HEK293 (cell line): ENCODE measurements at regions not wholly inside any gene's neighbourhood (a gene's known extent, or its start where the extent isn't known, plus 50 kb on each side); places are given as distances from the start of the nearest gene placed in this dataset.

Experiments
- CTCF ChIA-PET: fragments of 350-600 bp; formaldehyde crosslinking; extraction: SDS; loops from one replicate; lab custom pipeline; 2021; ENCODE audit warnings: antibody characterized with exemption; lab: Yijun Ruan, JAX
- POLR2A ChIA-PET: fragments of 300-600 bp; formaldehyde crosslinking; extraction: SDS; loops from one replicate; lab custom pipeline; 2020; ENCODE audit warnings: antibody characterized with exemption, inconsistent platforms; lab: Yijun Ruan, JAX
- H3K27ac ChIP-seq: fragments of 200-500 bp; sonication (Bioruptor generic); 2 replicates; pipeline ENCODE4 v1.5.1; 2014; ENCODE audit warnings: low read depth, low read length, control low read depth, inconsistent platforms; ENCODE audit errors: extremely low read depth
- H3K36me3 ChIP-seq, 2 experiments: fragments of 200-500 bp in 1 of 2; sonication (Bioruptor generic) in 1 of 2; 1 replicate in 1 of 2; 2 replicates in 1 of 2; pipeline ENCODE4 v1.5.1; 2014 to 2017; ENCODE audit warnings: inconsistent platforms in 2 of 2, low read length in 2 of 2; ENCODE audit not compliant: control insufficient read depth in 2 of 2, insufficient read depth in 1 of 2
- H3K4me1 ChIP-seq: fragments of 200-500 bp; sonication (Bioruptor generic); 2 replicates; pipeline ENCODE4 v1.5.1; 2014; ENCODE audit warnings: mild to moderate bottlenecking, low read length, inconsistent platforms; ENCODE audit not compliant: control insufficient read depth, insufficient read depth
- H3K4me3 ChIP-seq: 2 replicates; pipeline ENCODE4 v1.5.1; 2011; ENCODE audit warnings: low read depth, mild to moderate bottlenecking, control low read depth, low read length, moderate library complexity
- H3K9me3 ChIP-seq: fragments of 200-500 bp; sonication (Bioruptor generic); 2 replicates; pipeline ENCODE4 v1.5.1; 2014; ENCODE audit warnings: low read depth, low read length, inconsistent platforms; ENCODE audit not compliant: control insufficient read depth, insufficient read depth
- IKZF3 ChIP-seq: fragments of 450-650 bp; IDR thresholded peaks from 2 replicates; pipeline ENCODE4 v1.5.0; 2018; ENCODE audit warnings: missing biosample characterization, mild to moderate bottlenecking, missing genetic modification characterization, moderate library complexity
- KLF7 ChIP-seq: fragments of 450-650 bp; formaldehyde crosslinking; IDR thresholded peaks from 2 replicates; pipeline ENCODE4 v1.5.1; 2016; ENCODE audit warnings: missing biosample characterization, missing genetic modification characterization, borderline replicate concordance
- MYNN ChIP-seq: fragments of 450-650 bp; formaldehyde crosslinking; IDR thresholded peaks from 2 replicates; pipeline ENCODE4 v1.5.1; 2016; ENCODE audit warnings: missing biosample characterization, missing genetic modification characterization, borderline replicate concordance
- OSR2 ChIP-seq: fragments of 450-650 bp; formaldehyde crosslinking; IDR thresholded peaks from 2 replicates; pipeline ENCODE4 v1.5.1; 2016; ENCODE audit warnings: missing biosample characterization, missing genetic modification characterization
- SP2 ChIP-seq: fragments of 450-650 bp; formaldehyde crosslinking; IDR thresholded peaks from 2 replicates; pipeline ENCODE4 v1.5.1; 2016; ENCODE audit warnings: missing biosample characterization, missing genetic modification characterization
- TRIM28 ChIP-seq: IDR thresholded peaks from 2 replicates; pipeline ENCODE4 v1.6.1; 2011; ENCODE audit warnings: low read length, control low read depth, borderline replicate concordance
- ZBTB1 ChIP-seq: fragments of 450-650 bp; formaldehyde crosslinking; IDR thresholded peaks from 2 replicates; pipeline ENCODE4 v1.5.1; 2016; ENCODE audit warnings: missing biosample characterization, missing genetic modification characterization
- ZBTB10 ChIP-seq: fragments of 450-650 bp; formaldehyde crosslinking; IDR thresholded peaks from 2 replicates; pipeline ENCODE4 v1.5.1; 2016; ENCODE audit warnings: missing biosample characterization, missing genetic modification characterization
- ZBTB8A ChIP-seq: fragments of 450-650 bp; formaldehyde crosslinking; IDR thresholded peaks from 2 replicates; pipeline ENCODE4 v1.5.1; 2016; ENCODE audit warnings: missing biosample characterization, missing genetic modification characterization
- ZNF138 ChIP-seq: fragments of 450-650 bp; formaldehyde crosslinking; IDR thresholded peaks from 2 replicates; pipeline ENCODE4 v1.5.1; 2016; ENCODE audit warnings: missing biosample characterization, missing genetic modification characterization, borderline replicate concordance
- ZNF18 ChIP-seq: fragments of 450-650 bp; formaldehyde crosslinking; IDR thresholded peaks from 2 replicates; pipeline ENCODE4 v1.5.1; 2016; ENCODE audit warnings: missing biosample characterization, missing genetic modification characterization
- ZNF24 ChIP-seq: fragments of 450-650 bp; formaldehyde crosslinking; IDR thresholded peaks from 2 replicates; pipeline ENCODE4 v1.5.1; 2016; ENCODE audit warnings: missing biosample characterization, missing genetic modification characterization
- ZNF341 ChIP-seq: fragments of 450-650 bp; formaldehyde crosslinking; IDR thresholded peaks from 2 replicates; pipeline ENCODE4; 2016; ENCODE audit warnings: low read depth, missing biosample characterization, missing genetic modification characterization
- ZNF350 ChIP-seq: fragments of 450-650 bp; formaldehyde crosslinking; IDR thresholded peaks from 2 replicates; pipeline ENCODE4 v1.5.0; 2017; ENCODE audit warnings: missing biosample characterization, mild to moderate bottlenecking, missing genetic modification characterization
- ZNF433 ChIP-seq: fragments of 450-650 bp; formaldehyde crosslinking; IDR thresholded peaks from 2 replicates; pipeline ENCODE4 v1.5.1; 2016; ENCODE audit warnings: missing biosample characterization, missing genetic modification characterization, low read depth
- ZNF473 ChIP-seq: fragments of 450-650 bp; formaldehyde crosslinking; IDR thresholded peaks from 2 replicates; pipeline ENCODE4 v1.5.1; 2017; ENCODE audit warnings: missing biosample characterization, missing genetic modification characterization
- ZNF488 ChIP-seq: fragments of 450-650 bp; formaldehyde crosslinking; IDR thresholded peaks from 2 replicates; pipeline ENCODE4 v1.5.1; 2016; ENCODE audit warnings: missing biosample characterization, missing genetic modification characterization
- ZNF514 ChIP-seq: fragments of 450-650 bp; formaldehyde crosslinking; IDR thresholded peaks from 2 replicates; pipeline ENCODE4 v1.5.1; 2016; ENCODE audit warnings: missing biosample characterization, missing genetic modification characterization
- ZNF558 ChIP-seq: fragments of 450-650 bp; formaldehyde crosslinking; IDR thresholded peaks from 2 replicates; pipeline ENCODE4 v1.5.1; 2016; ENCODE audit warnings: missing biosample characterization, missing genetic modification characterization
- ZNF670 ChIP-seq: fragments of 450-650 bp; formaldehyde crosslinking; IDR thresholded peaks from 2 replicates; pipeline ENCODE4 v1.5.1; 2016; ENCODE audit warnings: missing biosample characterization, missing genetic modification characterization, low read depth
- ZNF704 ChIP-seq: fragments of 450-650 bp; formaldehyde crosslinking; IDR thresholded peaks from 2 replicates; pipeline ENCODE4 v1.5.1; 2016; ENCODE audit warnings: missing biosample characterization, missing genetic modification characterization
- ZNF768 ChIP-seq: fragments of 450-650 bp; formaldehyde crosslinking; IDR thresholded peaks from 2 replicates; pipeline ENCODE4 v1.5.1; 2018; ENCODE audit warnings: missing biosample characterization, mild to moderate bottlenecking, missing genetic modification characterization
- ZNF776 ChIP-seq: fragments of 450-650 bp; formaldehyde crosslinking; IDR thresholded peaks from 2 replicates; pipeline ENCODE4 v1.5.0; 2017; ENCODE audit warnings: missing biosample characterization, missing genetic modification characterization, borderline replicate concordance
- ZNF830 ChIP-seq: fragments of 450-650 bp; IDR thresholded peaks from 2 replicates; pipeline ENCODE4 v1.5.0; 2018; ENCODE audit warnings: missing biosample characterization, missing genetic modification characterization, low read depth, mild to moderate bottlenecking, moderate library complexity
- ZNF837 ChIP-seq: fragments of 450-650 bp; formaldehyde crosslinking; IDR thresholded peaks from 2 replicates; pipeline ENCODE4 v1.5.1; 2016; ENCODE audit warnings: missing biosample characterization, missing genetic modification characterization
- ZSCAN18 ChIP-seq: fragments of 450-650 bp; formaldehyde crosslinking; IDR thresholded peaks from 2 replicates; pipeline ENCODE4 v1.5.1; 2016; ENCODE audit warnings: missing biosample characterization, missing genetic modification characterization

- Histone ChIP-seq H3K27ac (no peak overlapping the region), H3K4me3 (no peak overlapping the region), H3K9me3 (no peaks in the 10 kb centered on the region), H3K36me3 (no peaks in the 10 kb centered on the region), H3K4me1 (no peaks in the 10 kb centered on the region)
- CTCF ChIA-PET = no interaction called here
- POLR2A ChIA-PET = no interaction called here
- no peak for TF ChIP-seq ZNF514 (tag by site-specific recombination)
- no peak for TF ChIP-seq ZNF350
- no peak for TF ChIP-seq ZBTB1
- TF ChIP-seq ZNF138 (tag by site-specific recombination) = no peak
- TF ChIP-seq IKZF3 = no peak
- TF ChIP-seq SP2 (tag by site-specific recombination) = no peak
- TF ChIP-seq ZNF341 = no peak
- TF ChIP-seq ZNF433 (tag by site-specific recombination) = no peak
- no peak for TF ChIP-seq ZNF24 (tag by site-specific recombination)
- TF ChIP-seq ZNF704 (tag by site-specific recombination) = no peak
- TF ChIP-seq OSR2 (tag by site-specific recombination) = no peak
- TF ChIP-seq KLF7 (tag by site-specific recombination) = no peak
- TF ChIP-seq ZNF670 (tag by site-specific recombination) = no peak
- TF ChIP-seq ZNF768 = no peak
- no peak for TF ChIP-seq ZNF558 (tag by site-specific recombination)
- TF ChIP-seq ZBTB10 (tag by site-specific recombination) = no peak
- no peak for TF ChIP-seq ZNF776
These were observed 132.1 kb downstream of the PLPPR4 start for GRCh38 chr1:99396389-99396788.

- Histone ChIP-seq H3K36me3 (no peaks in the 10 kb centered on the region), H3K4me3 (no peak overlapping the region), H3K4me1 (no peaks in the 10 kb centered on the region), H3K9me3 (no peaks in the 10 kb centered on the region), H3K27ac (no peak overlapping the region)
- TF ChIP-seq ZNF830 = no peak
- no peak for TF ChIP-seq ZNF704 (tag by site-specific recombination)
- TF ChIP-seq ZBTB8A = no peak
- CTCF ChIA-PET = no interaction called here
- POLR2A ChIA-PET = no interaction called here
These were observed 132.7 kb downstream of the PLPPR4 start for GRCh38 chr1:99397029-99397428.

GRCh38 chr1:99397863-99398262, 133.6 kb downstream of the PLPPR4 start:
- Histone ChIP-seq H3K4me3 (no peak overlapping the region), H3K36me3 (no peaks in the 10 kb centered on the region), H3K9me3 (no peaks in the 10 kb centered on the region), H3K27ac (no peak overlapping the region), H3K4me1 (no peaks in the 10 kb centered on the region)
- POLR2A ChIA-PET = no interaction called here
- CTCF ChIA-PET = no interaction called here
- TF ChIP-seq ZNF837 = no peak
- TF ChIP-seq MYNN (tag by site-specific recombination) = no peak
- TF ChIP-seq ZNF488 (tag by site-specific recombination) = no peak
- TF ChIP-seq KLF7 (tag by site-specific recombination) = no peak
- TF ChIP-seq ZBTB8A = no peak
- no peak for TF ChIP-seq TRIM28
- no peak for TF ChIP-seq ZNF18 (tag by site-specific recombination)
- no peak for TF ChIP-seq ZSCAN18 (tag by site-specific recombination)
- TF ChIP-seq ZNF473 (tag by site-specific recombination) = no peak
